ENCODE measurements at regions not wholly inside any gene's neighbourhood (a gene's known extent, or its start where the extent isn't known, plus 50 kb on each side); places are given as distances from the start of the nearest gene placed in this dataset.

- TF ChIP-seq TAF1 (IDR thresholded peaks at IDR 0.05; ENCODE audit: low read depth) (no peak), ZBTB7A (IDR thresholded peaks at IDR 0.05; ENCODE audit: low read depth) (no peak), MAX (IDR thresholded peaks at IDR 0.05) (no peak)
Observed at GRCh38 chr16:11401161-11402050, 56.1 kb downstream of the RMI2 start.

GRCh38 chr16:11402051-11402744 lies 56.9 kb downstream of the RMI2 start:
- TF ChIP-seq EP300 (IDR thresholded peaks at IDR 0.05; ENCODE audit: borderline replicate concordance) (no peak), TCF12 (IDR thresholded peaks at IDR 0.05; ENCODE audit: low read depth) (no peak), TEAD4 (IDR thresholded peaks at IDR 0.05) (no peak), YY1 (IDR thresholded peaks at IDR 0.05; ENCODE audit: low read depth) (no peak), REST (IDR thresholded peaks at IDR 0.05; ENCODE audit: low read depth) (no peak), MAX (IDR thresholded peaks at IDR 0.05) (no peak), NFIC (IDR thresholded peaks at IDR 0.05) (no peak), CEBPB (IDR thresholded peaks at IDR 0.05) (no peak), USF1 (IDR thresholded peaks at IDR 0.05) (no peak), CREB1 (IDR thresholded peaks at IDR 0.05; ENCODE audit: low read depth) (no peak), TAF1 (IDR thresholded peaks at IDR 0.05; ENCODE audit: low read depth) (no peak), RAD21 (IDR thresholded peaks at IDR 0.05; ENCODE audit: low read depth) (no peak)

GRCh38 chr16:11402745-11403533 lies 57.7 kb downstream of the RMI2 start:
- TF ChIP-seq ZBTB7A (IDR thresholded peaks at IDR 0.05; ENCODE audit: low read depth) (no peak), YY1 (IDR thresholded peaks at IDR 0.05; ENCODE audit: low read depth) (no peak), TEAD4 (IDR thresholded peaks at IDR 0.05) (no peak), EGR1 (IDR thresholded peaks at IDR 0.05) (no peak), USF1 (IDR thresholded peaks at IDR 0.05) (no peak), EP300 (IDR thresholded peaks at IDR 0.05; ENCODE audit: borderline replicate concordance) (no peak), FOXM1 (IDR thresholded peaks at IDR 0.05; ENCODE audit: borderline replicate concordance, low read depth) (no peak)

GRCh38 chr16:11403534-11403795 lies 58.2 kb downstream of the RMI2 start:
- TF ChIP-seq CREB1 (IDR thresholded peaks at IDR 0.05; ENCODE audit: low read depth) (no peak), TAF1 (IDR thresholded peaks at IDR 0.05; ENCODE audit: low read depth) (no peak), REST (IDR thresholded peaks at IDR 0.05; ENCODE audit: low read depth) (no peak), TEAD4 (IDR thresholded peaks at IDR 0.05) (no peak), EGR1 (IDR thresholded peaks at IDR 0.05) (no peak), EP300 (IDR thresholded peaks at IDR 0.05; ENCODE audit: borderline replicate concordance) (no peak), MAX (IDR thresholded peaks at IDR 0.05) (no peak), TCF12 (IDR thresholded peaks at IDR 0.05; ENCODE audit: low read depth) (no peak), RAD21 (IDR thresholded peaks at IDR 0.05; ENCODE audit: low read depth) (no peak), USF1 (IDR thresholded peaks at IDR 0.05) (no peak), YY1 (IDR thresholded peaks at IDR 0.05; ENCODE audit: low read depth) (no peak), CEBPB (IDR thresholded peaks at IDR 0.05) (no peak), FOXM1 (IDR thresholded peaks at IDR 0.05; ENCODE audit: borderline replicate concordance, low read depth) (no peak), ZBTB7A (IDR thresholded peaks at IDR 0.05; ENCODE audit: low read depth) (no peak)
